CD4-positive, alpha-beta T cell (primary cell): ENCODE measurements at regions not wholly inside any gene's neighbourhood (a gene's known extent, or its start where the extent isn't known, plus 50 kb on each side); places are given as distances from the start of the nearest gene placed in this dataset.
"Not testable (repeated sequence)": the region's sequence is repeated elsewhere in the genome, so short reads cannot be mapped to it uniquely, and the experiment has no call there.

ENCODE experiments used
- ATAC-seq: fragments of 200-7000 bp; cut with Tn5 transposase; one replicate; pipeline ENCODE4 v1.10.0; 2022; ENCODE audit warnings: mild to moderate bottlenecking; ENCODE audit not compliant: poor library complexity
- CTCF ChIA-PET: fragments of 350-600 bp; sonication (Branson Sonifier 250); formaldehyde crosslinking; loops from one replicate; lab custom pipeline; 2021; ENCODE audit warnings: antibody characterized with exemption, inconsistent platforms; lab: Charles Lee
- POLR2A ChIA-PET: fragments of 350-600 bp; sonication (Branson Sonifier 250); formaldehyde crosslinking; loops from one replicate; lab custom pipeline; 2021; ENCODE audit warnings: antibody characterized with exemption, inconsistent platforms; lab: Charles Lee
- DNase-seq, 14 experiments: peaks; one replicate each; pipeline ENCODE4 v3.0.0-alpha.2; 2013 to 2020; ENCODE audit warnings: mixed read lengths in 2 of 14
- H3K27ac ChIP-seq, 2 donors: one replicate each; pipeline versions ENCODE4 v1.5.1 to v1.7.0; 2013; ENCODE audit warnings: low read length in 2 of 2, low read depth in 1 of 2, mild to moderate bottlenecking in 1 of 2
- H3K27me3 ChIP-seq, 2 experiments: 1 replicate in 1 of 2; 2 replicates in 1 of 2; pipeline versions ENCODE4 v1.6.1 to v1.7.0; 2013; ENCODE audit warnings: low read length in 2 of 2, control low read depth in 1 of 2, mild to moderate bottlenecking in 1 of 2, moderate library complexity in 1 of 2; ENCODE audit not compliant: insufficient read depth in 2 of 2, control insufficient read depth in 1 of 2
- H3K36me3 ChIP-seq: one replicate; pipeline ENCODE4 v1.6.1; 2013; ENCODE audit warnings: low read length, control low read depth; ENCODE audit not compliant: insufficient read depth
- H3K4me1 ChIP-seq: one replicate; pipeline ENCODE4 v1.6.1; 2013; ENCODE audit warnings: low read length, control low read depth; ENCODE audit not compliant: insufficient read depth
- H3K4me3 ChIP-seq: one replicate; pipeline ENCODE4 v1.5.1; 2013; ENCODE audit warnings: mild to moderate bottlenecking, low read length, moderate library complexity
- H3K9me3 ChIP-seq, 2 experiments: 1 replicate in 1 of 2; 2 replicates in 1 of 2; pipeline versions ENCODE4 v1.6.1 to v1.7.0; 2013; ENCODE audit warnings: low read length in 2 of 2, mild to moderate bottlenecking in 2 of 2, control low read depth in 1 of 2, moderate library complexity in 1 of 2; ENCODE audit not compliant: control insufficient read depth in 1 of 2, insufficient read depth in 1 of 2
- H3K27ac Mint-ChIP-seq: one replicate; pipeline ENCODE4 v1.8.0; 2020; ENCODE audit warnings: mixed read lengths
- H3K27me3 Mint-ChIP-seq: one replicate; pipeline ENCODE4 v1.8.0; 2021; ENCODE audit warnings: mixed read lengths
- H3K36me3 Mint-ChIP-seq: one replicate; pipeline ENCODE4 v1.8.0; 2021; ENCODE audit warnings: low read depth, mixed read lengths
- H3K4me1 Mint-ChIP-seq: one replicate; pipeline ENCODE4 v1.8.0; 2021; ENCODE audit warnings: low read depth, mixed read lengths
- H3K4me3 Mint-ChIP-seq: one replicate; pipeline ENCODE4 v1.8.0; 2020; ENCODE audit warnings: mild to moderate bottlenecking, mixed read lengths
- H3K9me3 Mint-ChIP-seq: one replicate; pipeline ENCODE4 v1.8.0; 2020; ENCODE audit warnings: mixed read lengths
- CTCF ChIP-seq: fragments of 200-600 bp; IDR thresholded peaks from one replicate; pipeline ENCODE4 v1.8.0; 2022; ENCODE audit warnings: antibody characterized with exemption, mild to moderate bottlenecking
- intact Hi-C, 2 experiments: fragments of 100-400 bp; cut with DNase I in 1 of 2; cut with micrococcal nuclease in 1 of 2; formaldehyde crosslinking; loops; one replicate each; pipeline versions ENCODE4 v1.15.1 to v1.9.0; 2023 to 2025; cut with DNase I, micrococcal nuclease

- no peaks in the 10 kb centered on the region for H3K4me1 ChIP-seq
- H3K9me3 ChIP-seq, result no peaks in the 10 kb centered on the region
- no peak overlapping the region for H3K27ac Mint-ChIP-seq
- ATAC-seq (no peak), DNase-seq (no peak)
- peaks cover 0 to 3% of the 10 kb centered on the region in 2 experiments for H3K27me3 ChIP-seq
- ChIA-PET CTCF (no interaction called here), POLR2A (no interaction called here)
- TF ChIP-seq CTCF, result no peak
- no peak overlapping the region for H3K4me3 ChIP-seq
- H3K4me3 Mint-ChIP-seq, result no peak overlapping the region
- H3K9me3 Mint-ChIP-seq, result peaks cover 4% of the 10 kb centered on the region
- H3K4me1 Mint-ChIP-seq, result no peaks in the 10 kb centered on the region
- no peak overlapping the region for H3K27ac ChIP-seq
- intact Hi-C loops, result no loop called here
- H3K36me3 Mint-ChIP-seq, result no peaks in the 10 kb centered on the region
- no peaks in the 10 kb centered on the region for H3K36me3 ChIP-seq
- H3K27me3 Mint-ChIP-seq, result peaks cover 6% of the 10 kb centered on the region
Measured at GRCh38 chr15:81723701-81724100, 322.1 kb downstream of the MEX3B start.

GRCh38 chr15:81723113-81723651, 322.6 kb downstream of the MEX3B start:
- no peak overlapping the region for H3K27ac ChIP-seq
- Mint-ChIP-seq H3K36me3 (no peaks in the 10 kb centered on the region), H3K4me3 (no peak overlapping the region), H3K27me3 (peaks cover 6% of the 10 kb centered on the region), H3K4me1 (no peaks in the 10 kb centered on the region), H3K27ac (no peak overlapping the region), H3K9me3 (peaks cover 4% of the 10 kb centered on the region)
- H3K36me3 ChIP-seq, result no peaks in the 10 kb centered on the region
- no peak for TF ChIP-seq CTCF
- no peak for DNase-seq
- no peaks in the 10 kb centered on the region for H3K4me1 ChIP-seq
- ChIA-PET POLR2A (no interaction called here), CTCF (no interaction called here)
- intact Hi-C loops, result no loop called here
- H3K9me3 ChIP-seq, result no peaks in the 10 kb centered on the region
- H3K27me3 ChIP-seq, result peaks cover 0 to 7% of the 10 kb centered on the region in 2 experiments
- no peak for ATAC-seq
- H3K4me3 ChIP-seq, result no peak overlapping the region

GRCh38 chr15:81716468-81716867, 329.4 kb downstream of the MEX3B start:
- H3K9me3 Mint-ChIP-seq, CTCF ChIA-PET, DNase-seq, H3K27ac Mint-ChIP-seq, H3K4me3 Mint-ChIP-seq, H3K36me3 Mint-ChIP-seq, H3K36me3 ChIP-seq, H3K4me1 Mint-ChIP-seq, ATAC-seq, H3K4me3 ChIP-seq, H3K4me1 ChIP-seq, H3K9me3 ChIP-seq, H3K27me3 ChIP-seq, H3K27ac ChIP-seq, intact Hi-C loops: not testable (repeated sequence)
- POLR2A ChIA-PET, result interaction anchor here (0.7 kb wide), 1 partner anchor 1338 kb away, joined by 4 read pairs; no protein-coding TSS in a partner anchor
- H3K27me3 Mint-ChIP-seq, result peaks cover 16% of the 10 kb centered on the region

- ATAC-seq, result no peak
- Mint-ChIP-seq H3K36me3 (no peaks in the 10 kb centered on the region), H3K27me3 (peaks cover 21% of the 10 kb centered on the region)
Measured at GRCh38 chr15:81710328-81710727, 335.5 kb downstream of the MEX3B start.

GRCh38 chr15:81706816-81707346, 332.9 kb upstream of the TMC3 start:
- POLR2A ChIA-PET, H3K4me1 Mint-ChIP-seq, DNase-seq, ATAC-seq, H3K27me3 Mint-ChIP-seq, H3K27ac ChIP-seq, CTCF ChIA-PET, intact Hi-C loops, H3K4me1 ChIP-seq, H3K9me3 ChIP-seq, H3K9me3 Mint-ChIP-seq, H3K36me3 ChIP-seq, H3K36me3 Mint-ChIP-seq, H3K27me3 ChIP-seq, H3K4me3 Mint-ChIP-seq, H3K4me3 ChIP-seq, H3K27ac Mint-ChIP-seq: not testable (repeated sequence)

More at GRCh38 chr15:81710328-81710727, 335.5 kb downstream of the MEX3B start:
- no peak overlapping the region for H3K4me3 Mint-ChIP-seq
- Histone ChIP-seq H3K4me3 (no peak overlapping the region), H3K9me3 (no peaks in the 10 kb centered on the region), H3K27ac (no peak overlapping the region), H3K27me3 (no peaks in the 10 kb centered on the region), H3K4me1 (no peaks in the 10 kb centered on the region), H3K36me3 (no peaks in the 10 kb centered on the region)
- DNase-seq, result no peak
- no peaks in the 10 kb centered on the region for H3K4me1 Mint-ChIP-seq
- H3K27ac Mint-ChIP-seq, result no peak overlapping the region
- CTCF ChIA-PET, result no interaction called here
- POLR2A ChIA-PET, result no interaction called here
- intact Hi-C loops, result no loop called here
- peaks cover under 1% of the 10 kb centered on the region for H3K9me3 Mint-ChIP-seq
- TF ChIP-seq CTCF, result no peak
